ENCODE measurements at regions not wholly inside any gene's neighbourhood (a gene's known extent, or its start where the extent isn't known, plus 50 kb on each side); places are given as distances from the start of the nearest gene placed in this dataset.

DNA sequence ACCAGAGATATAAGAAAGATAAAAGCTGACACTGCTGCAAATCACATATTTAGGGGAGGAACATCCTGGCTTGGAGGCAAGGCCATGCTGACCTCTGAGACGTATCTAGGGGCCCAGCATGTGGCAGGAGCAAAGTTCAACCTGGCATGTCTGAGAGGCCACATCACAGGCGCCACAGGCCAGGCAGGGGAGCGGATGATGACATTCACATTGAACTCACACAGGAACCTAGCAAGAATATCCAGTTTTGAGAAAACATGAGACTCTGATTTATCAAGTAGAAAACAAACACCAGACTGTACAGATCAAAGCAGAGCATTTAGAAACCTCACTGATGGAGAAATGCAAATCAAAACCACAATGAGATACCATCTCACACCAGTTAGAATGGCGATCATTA is 64.2 kb upstream of the STK32A start:
- no peak for DNase-seq

GRCh38 chr5:147174671-147175265 is 60.1 kb upstream of the STK32A start:
- no peak for DNase-seq

- DNase-seq, result no peak
Measured at GRCh38 chr5:147175516-147176097, 59.2 kb upstream of the STK32A start.

DNA sequence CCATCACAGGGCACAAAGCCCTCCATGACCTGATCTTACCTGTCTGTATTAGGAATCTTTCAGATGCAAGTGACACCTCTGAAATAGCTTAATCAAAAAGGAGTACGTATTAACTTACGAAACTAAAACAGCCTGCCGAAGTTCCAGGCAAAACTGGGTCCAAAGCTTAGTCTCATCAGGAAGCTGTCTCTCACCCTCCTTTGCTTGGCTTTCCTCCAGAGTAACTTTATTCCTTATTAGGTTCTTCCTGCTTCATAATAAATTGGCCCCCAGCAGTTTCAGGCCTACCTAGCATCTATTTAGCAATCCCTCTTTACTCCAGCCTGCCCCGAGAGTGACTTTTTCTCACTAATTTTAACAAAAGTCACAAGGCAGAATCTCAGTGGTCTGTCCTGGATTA is 58.4 kb upstream of the STK32A start:
- DNase-seq, result no peak

- no peak for DNase-seq
Measured at GRCh38 chr5:147177125-147177840, 57.5 kb upstream of the STK32A start.

GRCh38 chr5:147179562-147180147 is 55.2 kb upstream of the STK32A start:
- DNase-seq, result no peak

- DNase-seq, result no peak
Measured at GRCh38 chr5:147180751-147181150, 54.1 kb upstream of the STK32A start.
